OCI-LY7 (cell line): ENCODE measurements at regions not wholly inside any gene's neighbourhood (a gene's known extent, or its start where the extent isn't known, plus 50 kb on each side); places are given as distances from the start of the nearest gene placed in this dataset.

ENCODE experiments used
- BruUV-seq: library from RNA; stranded (reverse); fragments of 400-500 nt; replicated peaks from 2 replicates; lab custom pipeline; 2021; lab: Mats Ljungman, UMichigan
- CTCF ChIA-PET: fragments of 300-600 bp; sonication (Branson Sonifier 250); formaldehyde crosslinking; loops from one replicate; lab custom pipeline; 2022; ENCODE audit warnings: antibody characterized with exemption; ENCODE audit not compliant: unreplicated experiment; lab: Charles Lee
- POLR2A ChIA-PET: fragments of 300-600 bp; sonication (Branson Sonifier 250); formaldehyde crosslinking; loops from one replicate; lab custom pipeline; 2022; ENCODE audit warnings: antibody characterized with exemption; lab: Charles Lee
- DNase-seq: peaks from one replicate; pipeline ENCODE4 v3.0.0-alpha.2; 2015; ENCODE audit warnings: low spot score
- H2AFZ ChIP-seq: fragments of 200-600 bp; sonication (generic), shearing (Covaris generic); 2 replicates; pipeline ENCODE4 v1.6.1; 2014; ENCODE audit warnings: mild to moderate bottlenecking, antibody characterized with exemption, low read length, moderate library complexity
- H3K27ac ChIP-seq: fragments of 200-600 bp; sonication (generic); 2 replicates; pipeline ENCODE4 v1.5.1; 2014; ENCODE audit warnings: mixed run types, low read depth, mild to moderate bottlenecking, moderate library complexity, low read length, inconsistent platforms; ENCODE audit not compliant: poor library complexity, severe bottlenecking
- H3K36me3 ChIP-seq: fragments of 200-600 bp; sonication (generic); 2 replicates; pipeline ENCODE4 v1.6.1; 2014; ENCODE audit warnings: mild to moderate bottlenecking, antibody characterized with exemption, low read length, moderate library complexity, mixed read lengths; ENCODE audit not compliant: insufficient read depth
- H3K4me1 ChIP-seq: fragments of 200-600 bp; sonication (generic); 2 replicates; pipeline ENCODE4 v1.5.1; 2014; ENCODE audit warnings: mild to moderate bottlenecking, low read length; ENCODE audit not compliant: insufficient read depth, poor library complexity, severe bottlenecking
- H3K4me2 ChIP-seq: fragments of 200-600 bp; sonication (generic); 2 replicates; pipeline ENCODE4 v1.6.1; 2014; ENCODE audit warnings: mild to moderate bottlenecking, low read length
- H3K4me3 ChIP-seq: fragments of 200-600 bp; sonication (generic); 2 replicates; pipeline ENCODE4 v1.5.1; 2014; ENCODE audit warnings: mild to moderate bottlenecking, low read depth, low read length; ENCODE audit not compliant: poor library complexity, severe bottlenecking
- H3K79me2 ChIP-seq: fragments of 200-600 bp; sonication (generic); 2 replicates; pipeline ENCODE4 v1.6.1; 2016; ENCODE audit warnings: low read depth, mild to moderate bottlenecking, low read length, moderate library complexity, mixed read lengths; ENCODE audit not compliant: insufficient read depth
- H3K9me2 ChIP-seq: fragments of 200-600 bp; sonication (generic); 2 replicates; pipeline ENCODE4 v1.6.1; 2016; ENCODE audit warnings: mild to moderate bottlenecking, low read length, mixed read lengths; ENCODE audit not compliant: insufficient read depth
- H3K9me3 ChIP-seq: fragments of 200-600 bp; sonication (generic); 2 replicates; pipeline ENCODE4 v1.6.1; 2014; ENCODE audit warnings: mild to moderate bottlenecking, mixed run types, low read length, mixed read lengths
- H4K20me1 ChIP-seq: fragments of 200-600 bp; sonication (generic); 2 replicates; pipeline ENCODE4 v1.6.1; 2014; ENCODE audit warnings: mild to moderate bottlenecking, antibody characterized with exemption, low read length, moderate library complexity, mixed read lengths; ENCODE audit not compliant: insufficient read depth
- EZH2phosphoT487 ChIP-seq: fragments of 200-600 bp; sonication (generic); IDR thresholded peaks from 2 replicates; pipeline ENCODE4 v1.6.1; 2018; ENCODE audit warnings: low read depth, borderline replicate concordance, mild to moderate bottlenecking, mixed run types, antibody characterized with exemption, low read length, moderate library complexity, mixed read lengths
- intact Hi-C: fragments of 100-400 bp; cut with micrococcal nuclease; formaldehyde crosslinking; loops from one replicate; pipeline ENCODE4 v1.10.0; 2022; ENCODE audit not compliant: unreplicated experiment
- TF ChIP-seq, protein P1 (sequence below): fragments of 200-600 bp; sonication (generic); conservative IDR thresholded peaks from 2 replicates; pipeline ENCODE4 v1.5.1; 2014; ENCODE audit warnings: mild to moderate bottlenecking, antibody characterized with exemption, low read length, moderate library complexity, mixed read lengths

- POLR2A ChIA-PET, result interaction anchor here (0.5 to 3.9 kb wide), 10 partner anchors 10 to 1232 kb away, joined by 3 to 13 read pairs (median 3); partner anchors contain the start of gene PTPRC
- CTCF ChIA-PET, result no interaction called here
- no peaks in the 10 kb centered on the region for H3K9me3 ChIP-seq
- peak overlapping the region; percentile 75; the same call in 1 of the 2 replicates for H2AFZ ChIP-seq
- intact Hi-C loops, result loop anchor here (2.0 to 10.0 kb wide), 5 partner anchors 250 to 1158 kb away; partner anchors contain the start of genes DENND1B and PTPRC
- DNase-seq, result peak; percentile 45
- H4K20me1 ChIP-seq, result no peaks in the 10 kb centered on the region
- H3K4me1 ChIP-seq, result peaks cover 37% of the 10 kb centered on the region
- no peaks in the 10 kb centered on the region for H3K36me3 ChIP-seq
- BruUV-seq, result no TSS peak
- H3K27ac ChIP-seq, result peak overlapping the region; percentile 88
- peak overlapping the region; percentile 99 for H3K4me2 ChIP-seq
- no peaks in the 10 kb centered on the region for H3K9me2 ChIP-seq
- peak overlapping the region; percentile 78 for H3K4me3 ChIP-seq
- H3K79me2 ChIP-seq, result peaks cover 98% of the 10 kb centered on the region
- TF ChIP-seq, protein P1, sequence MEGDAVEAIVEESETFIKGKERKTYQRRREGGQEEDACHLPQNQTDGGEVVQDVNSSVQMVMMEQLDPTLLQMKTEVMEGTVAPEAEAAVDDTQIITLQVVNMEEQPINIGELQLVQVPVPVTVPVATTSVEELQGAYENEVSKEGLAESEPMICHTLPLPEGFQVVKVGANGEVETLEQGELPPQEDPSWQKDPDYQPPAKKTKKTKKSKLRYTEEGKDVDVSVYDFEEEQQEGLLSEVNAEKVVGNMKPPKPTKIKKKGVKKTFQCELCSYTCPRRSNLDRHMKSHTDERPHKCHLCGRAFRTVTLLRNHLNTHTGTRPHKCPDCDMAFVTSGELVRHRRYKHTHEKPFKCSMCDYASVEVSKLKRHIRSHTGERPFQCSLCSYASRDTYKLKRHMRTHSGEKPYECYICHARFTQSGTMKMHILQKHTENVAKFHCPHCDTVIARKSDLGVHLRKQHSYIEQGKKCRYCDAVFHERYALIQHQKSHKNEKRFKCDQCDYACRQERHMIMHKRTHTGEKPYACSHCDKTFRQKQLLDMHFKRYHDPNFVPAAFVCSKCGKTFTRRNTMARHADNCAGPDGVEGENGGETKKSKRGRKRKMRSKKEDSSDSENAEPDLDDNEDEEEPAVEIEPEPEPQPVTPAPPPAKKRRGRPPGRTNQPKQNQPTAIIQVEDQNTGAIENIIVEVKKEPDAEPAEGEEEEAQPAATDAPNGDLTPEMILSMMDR, result no peak
Measured at GRCh38 chr1:198932351-198932991, 293.6 kb downstream of the PTPRC start.

DNA sequence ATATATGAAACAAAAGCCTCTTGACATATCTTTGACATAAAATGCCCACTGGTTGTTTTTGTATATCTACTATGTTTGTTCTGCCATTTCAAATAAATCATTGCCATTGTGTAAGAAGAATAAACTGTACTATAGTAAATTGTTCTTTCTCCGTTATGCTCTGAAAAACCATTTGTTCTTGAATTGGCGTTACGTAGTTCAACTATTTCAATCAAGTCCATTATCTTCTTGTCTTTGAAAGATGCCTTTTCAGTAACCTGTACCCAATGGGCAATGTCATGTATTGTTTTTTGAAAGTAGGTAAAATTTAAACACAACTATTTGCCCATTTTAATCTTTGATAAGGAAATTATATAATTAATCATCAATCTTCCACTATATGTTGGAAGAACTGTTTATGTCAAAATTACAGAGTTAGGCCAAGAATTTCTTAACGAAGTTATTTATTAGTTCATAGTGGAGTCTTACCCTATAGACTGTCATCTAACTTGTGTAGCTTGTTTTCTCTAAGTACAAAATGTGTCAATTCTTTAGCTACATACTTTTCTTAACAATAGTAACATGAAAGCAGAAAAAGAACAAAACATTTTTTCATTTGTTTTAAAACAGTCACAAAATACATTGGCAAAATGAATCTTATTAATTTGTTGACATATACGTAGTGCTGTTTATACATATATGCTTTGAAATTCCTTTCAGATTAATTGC lies 294.8 kb downstream of the PTPRC start:
- H3K4me1 ChIP-seq, result peaks cover 48% of the 10 kb centered on the region
- DNase-seq, result no peak

More for the DNA sequence above, 294.8 kb downstream of the PTPRC start:
- Histone ChIP-seq H3K79me2 (peaks cover 90% of the 10 kb centered on the region), H2AFZ (no peak overlapping the region), H3K4me2 (peak overlapping the region; percentile 99), H3K9me2 (no peaks in the 10 kb centered on the region), H3K4me3 (peak overlapping the region; percentile 78), H3K27ac (peak overlapping the region; percentile 88), H3K36me3 (no peaks in the 10 kb centered on the region), H3K9me3 (no peaks in the 10 kb centered on the region), H4K20me1 (no peaks in the 10 kb centered on the region)
- CTCF ChIA-PET, result no interaction called here
- TF ChIP-seq EZH2phosphoT487, result no peak
- TF ChIP-seq, protein P1, result no peak
- BruUV-seq, result no TSS peak
- intact Hi-C loops, result loop anchor here (2.0 to 10.0 kb wide), 5 partner anchors 251 to 1159 kb away; partner anchors contain the start of genes DENND1B and PTPRC
- POLR2A ChIA-PET, result interaction anchor here (0.6 to 3.9 kb wide), 8 partner anchors 12 to 489 kb away, joined by 3 to 13 read pairs (median 4); no protein-coding TSS in a partner anchor
